WI38 (cell line): ENCODE measurements at regions not wholly inside any gene's neighbourhood (a gene's known extent, or its start where the extent isn't known, plus 50 kb on each side); places are given as distances from the start of the nearest gene placed in this dataset.

Experiments used
- H3K4me3 ChIP-seq: 2 replicates; pipeline ENCODE4 v1.5.1; 2011; ENCODE audit warnings: low read depth, mild to moderate bottlenecking, control low read depth, low read length
- CTCF ChIP-seq: IDR thresholded peaks from 2 replicates; pipeline ENCODE4 v1.5.1; 2012; ENCODE audit warnings: low read depth, mild to moderate bottlenecking, control low read depth, low read length

GRCh38 chr1:57553666-57554065, 129.8 kb upstream of the DAB1 start:
- TF ChIP-seq CTCF, result no peak
- no peak overlapping the region for H3K4me3 ChIP-seq

- no peak for TF ChIP-seq CTCF
Measured at GRCh38 chr1:57551476-57551875, 127.6 kb upstream of the DAB1 start.

GRCh38 chr1:57550092-57550491, 126.2 kb upstream of the DAB1 start:
- H3K4me3 ChIP-seq, result no peak overlapping the region
- no peak for TF ChIP-seq CTCF

More at GRCh38 chr1:57551476-57551875, 127.6 kb upstream of the DAB1 start:
- H3K4me3 ChIP-seq, result no peak overlapping the region

- TF ChIP-seq CTCF, result no peak
- H3K4me3 ChIP-seq, result no peak overlapping the region
Measured at GRCh38 chr1:57549300-57549699, 125.4 kb upstream of the DAB1 start.

GRCh38 chr1:57546549-57547330, 122.9 kb upstream of the DAB1 start:
- TF ChIP-seq CTCF, result no peak
- H3K4me3 ChIP-seq, result no peak overlapping the region

GRCh38 chr1:57544345-57544744, 120.5 kb upstream of the DAB1 start:
- no peak for TF ChIP-seq CTCF
- no peak overlapping the region for H3K4me3 ChIP-seq

GRCh38 chr1:57536749-57537423, 113.0 kb upstream of the DAB1 start:
- H3K4me3 ChIP-seq, result no peak overlapping the region
- no peak for TF ChIP-seq CTCF
